A673 (cell line): ENCODE measurements at regions not wholly inside any gene's neighbourhood (a gene's known extent, or its start where the extent isn't known, plus 50 kb on each side); places are given as distances from the start of the nearest gene placed in this dataset.

Source experiments
- EZH2 ChIP-seq: fragments of 200-600 bp; sonication (generic); IDR thresholded peaks from 2 replicates; pipeline ENCODE4 v1.6.1; 2017; ENCODE audit warnings: borderline replicate concordance, low read depth, mild to moderate bottlenecking, mixed read lengths, antibody characterized with exemption, low read length; ENCODE audit not compliant: poor library complexity, severe bottlenecking
- TF ChIP-seq, protein P1 (sequence below): fragments of 300-800, 200-600 bp; sonication (generic); conservative IDR thresholded peaks from 2 replicates; pipeline ENCODE4 v1.5.1; 2017; ENCODE audit warnings: low read depth, mild to moderate bottlenecking, antibody characterized with exemption, low read length, moderate library complexity, mixed read lengths

DNA sequence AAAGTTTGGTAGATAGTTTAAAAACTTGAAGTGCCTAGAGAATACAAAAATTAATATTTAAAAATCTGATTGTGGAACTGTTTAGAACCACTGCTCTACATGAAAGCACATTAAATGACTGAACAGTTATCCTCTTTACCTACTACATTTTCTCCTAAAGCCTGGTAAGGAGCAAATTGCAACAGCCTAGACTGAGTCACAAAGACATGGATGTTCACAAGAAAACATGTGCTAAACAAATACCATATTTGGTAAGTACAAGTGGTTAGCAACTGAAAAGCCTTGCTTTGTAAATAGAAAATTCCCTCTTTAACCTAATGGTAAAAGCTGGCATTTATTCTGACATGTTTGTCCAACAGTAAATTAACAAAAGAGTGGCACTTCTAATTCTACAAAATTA, 203.1 kb downstream of the FBXO8 start:
- TF ChIP-seq, protein P1, sequence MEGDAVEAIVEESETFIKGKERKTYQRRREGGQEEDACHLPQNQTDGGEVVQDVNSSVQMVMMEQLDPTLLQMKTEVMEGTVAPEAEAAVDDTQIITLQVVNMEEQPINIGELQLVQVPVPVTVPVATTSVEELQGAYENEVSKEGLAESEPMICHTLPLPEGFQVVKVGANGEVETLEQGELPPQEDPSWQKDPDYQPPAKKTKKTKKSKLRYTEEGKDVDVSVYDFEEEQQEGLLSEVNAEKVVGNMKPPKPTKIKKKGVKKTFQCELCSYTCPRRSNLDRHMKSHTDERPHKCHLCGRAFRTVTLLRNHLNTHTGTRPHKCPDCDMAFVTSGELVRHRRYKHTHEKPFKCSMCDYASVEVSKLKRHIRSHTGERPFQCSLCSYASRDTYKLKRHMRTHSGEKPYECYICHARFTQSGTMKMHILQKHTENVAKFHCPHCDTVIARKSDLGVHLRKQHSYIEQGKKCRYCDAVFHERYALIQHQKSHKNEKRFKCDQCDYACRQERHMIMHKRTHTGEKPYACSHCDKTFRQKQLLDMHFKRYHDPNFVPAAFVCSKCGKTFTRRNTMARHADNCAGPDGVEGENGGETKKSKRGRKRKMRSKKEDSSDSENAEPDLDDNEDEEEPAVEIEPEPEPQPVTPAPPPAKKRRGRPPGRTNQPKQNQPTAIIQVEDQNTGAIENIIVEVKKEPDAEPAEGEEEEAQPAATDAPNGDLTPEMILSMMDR: no peak
- TF ChIP-seq EZH2: no peak
